ENCODE measurements at regions not wholly inside any gene's neighbourhood (a gene's known extent, or its start where the extent isn't known, plus 50 kb on each side); places are given as distances from the start of the nearest gene placed in this dataset.
"Not testable (repeated sequence)": the region's sequence is repeated elsewhere in the genome, so short reads cannot be mapped to it uniquely, and the experiment has no call there.

GRCh38 chr17:62238551-62239338, 141.6 kb upstream of the EFCAB3 start:
- 71 to 72% methylated on average over 6 of the region's 6 CpGs for WGBS, 2 donors
- H3K36me3 ChIP-seq; H3K4me3 ChIP-seq; H3K4me1 ChIP-seq; ATAC-seq; DNase-seq; intact Hi-C loops (cut with DNase I); H3K27ac ChIP-seq; H3K9me3 ChIP-seq; H3K27me3 ChIP-seq: not testable (repeated sequence)

- H3K36me3 ChIP-seq; H3K9me3 ChIP-seq; intact Hi-C loops (cut with DNase I); H3K4me3 ChIP-seq; ATAC-seq; H3K27ac ChIP-seq; H3K27me3 ChIP-seq; DNase-seq; H3K4me1 ChIP-seq: not testable (repeated sequence)
- 85 to 89% methylated on average over 2 of the region's 2 CpGs for WGBS, 2 donors
Observed at GRCh38 chr17:62233822-62234481, 146.4 kb upstream of the EFCAB3 start.

- ATAC-seq; intact Hi-C loops (cut with DNase I); H3K27me3 ChIP-seq; H3K27ac ChIP-seq; H3K4me1 ChIP-seq; H3K4me3 ChIP-seq; DNase-seq; H3K36me3 ChIP-seq; H3K9me3 ChIP-seq: not testable (repeated sequence)
- WGBS, 2 donors = 44 to 46% methylated on average over 4 to 5 of the region's 5 CpGs
Observed at GRCh38 chr17:62231293-62231692, 149.1 kb upstream of the EFCAB3 start.

GRCh38 chr17:62226610-62227240, 153.6 kb upstream of the EFCAB3 start:
- TF ChIP-seq CTCF (IDR thresholded peaks at IDR 0.05) = peak in 2 of 9 donors; percentile 23 to 35
- H3K27me3 ChIP-seq; H3K4me3 ChIP-seq; H3K4me1 ChIP-seq; H3K36me3 ChIP-seq; H3K9me3 ChIP-seq; H3K27ac ChIP-seq; intact Hi-C loops (cut with DNase I); ATAC-seq; DNase-seq: not testable (repeated sequence)
- WGBS, 2 donors = 5 to 18% methylated on average over 3 of the region's 3 CpGs

- H3K9me3 ChIP-seq; ATAC-seq; intact Hi-C loops (cut with DNase I); H3K27me3 ChIP-seq; H3K36me3 ChIP-seq; H3K4me3 ChIP-seq; H3K4me1 ChIP-seq; H3K27ac ChIP-seq; DNase-seq: not testable (repeated sequence)
- 95 to 96% methylated on average over 1 of the region's 1 CpG for WGBS, 2 donors
Observed at GRCh38 chr17:62223585-62223984, 156.8 kb upstream of the EFCAB3 start.

- Histone ChIP-seq H3K9me3 (peaks cover 0 to 15% (median 0%) of the 10 kb centered on the region in 11 donors), H3K27me3 (no peaks in the 10 kb centered on the region), H3K36me3 (no peaks in the 10 kb centered on the region), H3K27ac (no peak overlapping the region), H3K4me3 (no peak overlapping the region), H3K4me1 (no peaks in the 10 kb centered on the region)
- no peak for TF ChIP-seq CTCF (IDR thresholded peaks at IDR 0.05)
- 76 to 81% methylated on average over 7 of the region's 7 CpGs for WGBS, 2 donors
- ATAC-seq = no peak
- no peak for DNase-seq
- intact Hi-C loops (cut with DNase I) = no loop called here
Observed at GRCh38 chr17:62219221-62219899, 154.3 kb upstream of the MED13 start.
